Stimulated activated CD4-positive, alpha-beta T cell treated with anti-CD3 and anti-CD28 coated beads, Interleukin-2, amount 100 ng/mL, for 24 hours (primary cell): ENCODE measurements at regions not wholly inside any gene's neighbourhood (a gene's known extent, or its start where the extent isn't known, plus 50 kb on each side); places are given as distances from the start of the nearest gene placed in this dataset.

Experiments
- DNase-seq, 2 donors: peaks; one replicate each; pipeline ENCODE4 v3.0.0-alpha.2; 2020

GRCh38 chr16:13394488-13394887 is 493.1 kb downstream of the SHISA9 start:
- no peak for DNase-seq

GRCh38 chr16:13397126-13397525 is 495.7 kb downstream of the SHISA9 start:
- no peak for DNase-seq

DNA sequence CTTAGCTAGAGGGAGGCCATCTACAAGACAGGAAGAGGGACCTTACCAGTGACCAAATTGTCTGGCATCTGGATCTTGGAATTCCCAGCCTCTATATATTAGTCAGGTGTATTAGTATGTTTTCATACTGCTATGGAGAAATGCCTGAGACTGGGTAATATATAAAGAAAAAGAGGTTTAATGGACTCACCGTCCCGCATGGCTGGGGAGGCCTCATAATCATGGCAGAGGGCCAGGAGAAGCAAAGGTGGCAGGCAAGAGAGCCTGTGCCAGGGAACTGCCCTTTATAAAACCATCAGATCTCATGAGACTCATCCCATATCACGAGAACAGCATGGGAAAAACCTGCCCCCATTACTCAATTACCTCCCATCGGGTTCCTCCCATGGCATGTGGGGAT is 500.2 kb downstream of the SHISA9 start:
- no peak for DNase-seq

DNA sequence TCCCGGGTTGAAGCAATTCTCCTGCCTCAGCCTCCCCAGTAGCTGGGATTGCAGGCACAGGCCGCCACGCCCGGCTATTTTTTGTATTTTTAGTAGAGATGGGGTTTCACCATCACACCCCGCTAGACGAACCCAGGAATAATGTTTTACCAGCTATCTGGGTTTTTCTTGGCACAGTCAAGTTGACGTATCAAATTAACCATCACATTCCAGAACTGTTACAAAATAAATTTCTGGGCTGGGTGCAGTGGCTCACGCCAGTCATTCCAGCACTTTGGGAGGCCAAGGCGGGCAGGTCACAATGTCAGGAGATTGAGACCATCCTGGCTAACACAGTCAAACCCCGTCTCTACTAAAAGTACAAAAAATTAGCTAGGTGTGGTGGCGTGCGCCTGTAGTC is 501.2 kb downstream of the SHISA9 start:
- DNase-seq = no peak

DNA sequence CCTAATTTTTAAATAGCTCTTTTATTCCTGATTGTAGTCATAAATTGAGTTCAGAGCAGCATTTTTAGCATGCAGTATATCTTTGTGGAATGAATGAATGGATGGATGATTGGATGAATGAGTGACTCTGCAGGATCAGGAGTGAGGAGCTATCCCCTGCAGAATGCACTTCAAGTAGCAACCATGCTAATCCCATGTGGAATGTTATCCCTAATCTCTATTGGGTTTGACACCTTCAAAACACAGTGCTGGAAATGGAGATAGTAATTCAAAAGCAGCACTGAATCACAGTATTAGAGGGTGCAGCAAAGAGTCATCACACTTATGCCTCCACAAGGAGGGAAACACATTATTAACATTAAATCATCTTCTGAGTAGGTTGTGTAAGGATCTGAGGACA is 501.9 kb downstream of the SHISA9 start:
- DNase-seq = no peak

GRCh38 chr16:13414154-13414553 is 505.8 kb upstream of the ERCC4 start:
- no peak for DNase-seq

DNA sequence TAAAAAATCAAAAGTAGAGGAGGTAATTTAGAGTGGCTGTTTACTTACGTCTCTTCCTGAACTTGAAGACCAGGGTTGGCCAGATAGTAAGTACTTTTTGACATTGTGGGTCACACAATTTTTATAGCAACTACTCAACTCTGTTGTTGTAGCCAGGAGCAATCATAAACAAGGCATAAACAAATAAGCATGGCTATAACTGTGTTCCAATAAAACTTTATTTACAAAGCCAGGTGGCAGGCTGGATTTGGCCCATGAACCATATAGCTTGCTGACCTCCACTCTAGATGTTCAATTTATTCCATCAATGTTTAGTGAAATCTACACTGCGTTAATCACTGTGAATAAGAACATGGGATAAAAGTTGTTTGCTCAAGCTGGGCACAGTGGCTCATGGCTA is 500.4 kb upstream of the ERCC4 start:
- DNase-seq = no peak

DNA sequence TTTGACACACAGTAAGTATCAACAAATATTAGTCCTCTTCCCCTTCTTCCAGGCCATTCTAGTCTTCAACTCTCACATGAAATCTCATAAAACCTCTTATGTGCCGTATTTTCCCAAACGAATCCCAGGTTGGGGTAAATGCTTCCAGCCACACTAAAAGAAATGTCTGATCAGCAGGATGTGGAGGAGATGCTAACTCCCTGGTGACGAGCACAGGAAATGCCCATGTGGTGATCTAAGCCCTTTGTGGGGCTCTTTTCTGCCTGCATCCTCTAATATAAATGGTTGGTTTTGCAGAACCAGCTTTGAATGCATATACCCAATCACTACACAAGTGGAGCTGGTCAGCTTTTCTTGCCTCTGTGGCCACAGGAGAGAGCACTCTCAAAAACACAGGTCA is 498.2 kb upstream of the ERCC4 start:
- no peak for DNase-seq

- no peak for DNase-seq
Observed at GRCh38 chr16:13425836-13426235, 494.1 kb upstream of the ERCC4 start.

GRCh38 chr16:13426269-13426668 is 493.7 kb upstream of the ERCC4 start:
- no peak for DNase-seq

- no peak for DNase-seq
Observed at GRCh38 chr16:13426736-13427135, 493.2 kb upstream of the ERCC4 start.

- DNase-seq = no peak
Observed at GRCh38 chr16:13427943-13428342, 492.0 kb upstream of the ERCC4 start.

GRCh38 chr16:13429416-13429815 is 490.5 kb upstream of the ERCC4 start:
- no peak for DNase-seq

GRCh38 chr16:13435415-13435814 is 484.5 kb upstream of the ERCC4 start:
- DNase-seq = no peak

DNA sequence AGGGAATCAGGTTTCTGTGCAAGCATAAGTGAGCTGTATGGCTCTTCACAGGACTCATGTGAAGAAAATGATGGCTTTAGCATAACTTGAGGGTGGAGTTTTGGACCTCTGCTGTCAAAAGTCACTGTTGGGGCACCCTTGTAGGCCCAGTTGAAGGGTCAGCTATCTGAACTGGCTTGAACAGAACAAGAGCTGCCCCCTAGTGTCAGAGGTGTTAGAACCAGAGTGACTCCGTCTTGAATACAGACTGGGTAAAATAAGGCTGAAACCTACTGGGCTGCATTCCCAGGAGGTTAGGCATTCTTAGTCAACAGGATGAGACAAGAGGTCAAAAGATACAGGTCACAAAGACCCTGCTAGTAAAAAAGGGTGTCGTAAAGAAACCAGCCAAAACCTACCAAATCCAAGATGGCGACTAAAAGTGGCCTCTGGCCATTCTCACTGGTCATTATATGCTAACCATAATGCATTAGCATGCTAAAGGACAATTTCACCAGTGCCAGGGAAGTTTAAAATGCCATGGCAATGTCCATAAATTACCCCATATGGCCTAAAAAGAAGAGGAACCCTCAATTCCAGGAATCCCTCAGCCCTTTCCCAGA is 484.0 kb upstream of the ERCC4 start:
- no peak for DNase-seq

GRCh38 chr16:13436641-13437412 is 483.1 kb upstream of the ERCC4 start:
- no peak for DNase-seq

DNA sequence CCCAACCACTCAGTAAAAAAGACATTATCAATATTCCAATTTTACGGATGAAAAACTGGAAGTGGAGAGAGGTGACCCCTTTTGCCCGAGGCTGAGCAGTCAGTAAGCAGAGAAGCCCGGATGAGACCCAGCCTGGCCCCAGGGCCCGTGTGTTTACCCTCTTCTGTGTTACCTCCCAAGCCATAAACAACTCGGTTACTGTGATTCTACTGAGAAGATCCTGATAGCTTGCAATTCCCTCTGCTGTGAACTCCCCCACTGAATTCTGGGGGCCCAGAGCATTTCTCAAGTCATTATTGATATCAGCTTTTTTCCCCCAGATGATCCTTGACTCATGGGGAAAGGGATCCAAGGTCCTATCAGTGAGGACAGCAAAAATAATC is 482.6 kb upstream of the ERCC4 start:
- DNase-seq = no peak

GRCh38 chr16:13438064-13438463 is 481.9 kb upstream of the ERCC4 start:
- DNase-seq = no peak

- DNase-seq = no peak
Observed at GRCh38 chr16:13439766-13440165, 480.2 kb upstream of the ERCC4 start.

DNA sequence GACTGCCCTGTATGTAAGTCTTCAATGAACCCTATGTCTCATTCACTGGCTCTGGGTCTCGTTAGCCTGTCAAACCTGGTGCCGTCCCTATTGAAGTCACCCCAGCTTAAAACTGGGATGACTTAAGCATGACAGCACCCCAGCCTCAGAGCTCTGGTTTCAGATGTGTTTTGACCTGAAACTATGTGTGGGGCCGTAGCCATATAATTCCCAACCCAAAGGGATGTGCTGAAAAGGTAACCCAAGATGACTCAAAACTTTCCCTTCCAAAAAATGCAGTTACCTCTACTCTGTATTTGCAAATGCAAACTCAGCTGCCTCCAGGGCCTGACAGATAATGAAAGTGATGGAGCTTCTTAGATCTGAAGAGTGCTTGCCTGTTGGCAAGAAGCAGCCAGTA is 478.3 kb upstream of the ERCC4 start:
- DNase-seq = no peak

GRCh38 chr16:13448346-13448745 is 471.6 kb upstream of the ERCC4 start:
- no peak for DNase-seq

DNA sequence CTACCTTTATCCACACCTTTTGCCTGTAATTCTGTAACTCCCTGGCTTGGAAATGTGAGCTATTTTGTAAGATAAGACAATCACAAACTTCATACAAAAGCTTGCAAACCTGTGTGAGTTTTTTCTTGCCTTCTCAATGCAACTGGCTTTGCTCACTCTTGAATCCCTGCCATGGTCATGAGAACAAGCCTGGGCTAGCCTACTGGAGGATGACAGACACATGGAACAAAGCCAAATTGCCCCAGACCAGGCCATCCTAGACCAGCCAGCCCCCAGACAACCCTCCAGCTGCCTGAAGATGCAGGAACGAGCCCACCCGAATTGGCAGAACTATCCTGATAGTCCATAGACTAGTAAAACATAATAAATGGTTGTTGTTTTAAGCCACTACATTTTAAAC is 466.6 kb upstream of the ERCC4 start:
- DNase-seq = no peak

DNA sequence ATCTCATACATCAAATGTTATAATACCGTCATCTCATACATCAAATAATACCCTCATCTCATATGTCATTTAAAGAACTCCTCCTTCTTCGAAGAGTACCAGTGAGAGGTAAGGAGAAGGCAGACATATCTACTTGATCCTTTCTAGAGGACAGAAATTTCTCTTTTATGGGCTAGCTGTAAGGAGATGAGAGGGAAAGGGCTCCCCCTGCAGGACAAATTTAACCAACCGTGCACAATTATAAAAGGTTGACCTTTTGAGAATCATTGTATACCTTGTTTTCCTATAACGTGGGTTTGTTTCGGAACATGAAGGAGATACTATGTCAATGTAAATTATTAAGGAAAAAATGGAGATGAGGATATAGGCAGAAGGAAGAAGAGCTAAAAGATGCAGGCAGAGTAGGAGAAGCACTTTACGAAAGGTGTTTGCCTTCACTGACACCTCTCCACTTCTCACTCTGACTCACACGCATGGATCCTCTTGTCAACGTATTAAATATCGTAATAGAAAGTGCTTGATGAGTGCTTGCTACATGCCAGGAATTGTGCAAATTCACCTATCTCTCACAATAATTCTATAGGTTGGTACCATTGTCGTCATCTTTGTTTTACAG is 465.9 kb upstream of the ERCC4 start:
- peak; percentile 26 to 37 for DNase-seq

- DNase-seq = no peak
Observed at GRCh38 chr16:13463619-13464018, 456.3 kb upstream of the ERCC4 start.

- DNase-seq = no peak
Observed at GRCh38 chr16:13471036-13471435, 448.9 kb upstream of the ERCC4 start.
